IMR-90 (cell line): ENCODE measurements at regions not wholly inside any gene's neighbourhood (a gene's known extent, or its start where the extent isn't known, plus 50 kb on each side); places are given as distances from the start of the nearest gene placed in this dataset.

ENCODE experiments used
- ATAC-seq: fragments of 200-7000 bp; cut with Tn5 transposase; 2 replicates; pipeline ENCODE4 v1.9.1; 2020; ENCODE audit warnings: low read depth, mild to moderate bottlenecking, moderate library complexity
- BruUV-seq: library from RNA; stranded (reverse); fragments of 400-500 nt; replicated peaks from 2 replicates; lab custom pipeline; 2021; lab: Mats Ljungman, UMichigan
- CTCF ChIA-PET: fragments of 300-600 bp; formaldehyde crosslinking; extraction: SDS; loops from one replicate; lab custom pipeline; 2021; ENCODE audit warnings: antibody characterized with exemption; lab: Yijun Ruan, JAX
- POLR2A ChIA-PET: fragments of 300-600 bp; sonication (Branson Sonifier 250); formaldehyde crosslinking; loops from one replicate; lab custom pipeline; 2022; ENCODE audit warnings: antibody characterized with exemption; ENCODE audit not compliant: unreplicated experiment; lab: Charles Lee
- DNase-seq: peaks from one replicate; pipeline ENCODE4 v3.0.0; 2013
- H2AFZ ChIP-seq: replicated peaks from 2 replicates; pipeline ENCODE3; 2013; ENCODE audit warnings: low read length, mild to moderate bottlenecking; ENCODE audit not compliant: poor library complexity
- H2AK5ac ChIP-seq: 2 replicates; pipeline ENCODE4 v1.6.1; 2013; ENCODE audit warnings: low read depth, low read length, inconsistent platforms
- H2AK9ac ChIP-seq: replicated peaks from 2 replicates; pipeline ENCODE3; 2013; ENCODE audit warnings: mild to moderate bottlenecking, low read depth, low read length, moderate library complexity; ENCODE audit not compliant: poor library complexity
- H2BK120ac ChIP-seq: 2 replicates; pipeline ENCODE4 v1.6.1; 2013; ENCODE audit warnings: low read depth, low read length, inconsistent platforms
- H2BK15ac ChIP-seq: 3 replicates; pipeline ENCODE4 v1.6.1; 2013; ENCODE audit warnings: low read depth, low read length, inconsistent platforms
- H2BK20ac ChIP-seq: 2 replicates; pipeline ENCODE4 v1.6.1; 2013; ENCODE audit warnings: low read depth, mild to moderate bottlenecking, inconsistent platforms, low read length, moderate library complexity
- H2BK5ac ChIP-seq: 2 replicates; pipeline ENCODE4 v1.6.1; 2013; ENCODE audit warnings: mild to moderate bottlenecking, low read depth, low read length, inconsistent platforms; ENCODE audit not compliant: poor library complexity, severe bottlenecking
- H3K14ac ChIP-seq: replicated peaks from 2 replicates; pipeline ENCODE4 v1.6.1; 2013; ENCODE audit warnings: low read depth, low read length, inconsistent platforms
- H3K18ac ChIP-seq: 2 replicates; pipeline ENCODE4 v1.6.1; 2013; ENCODE audit warnings: low read depth, low read length, control low read depth
- H3K23ac ChIP-seq: 2 replicates; pipeline ENCODE4 v1.6.1; 2013; ENCODE audit warnings: low read depth, low read length, inconsistent platforms
- H3K27ac ChIP-seq: 2 replicates; pipeline ENCODE4 v1.5.1; 2013; ENCODE audit warnings: mild to moderate bottlenecking, control low read depth, low read length; ENCODE audit not compliant: insufficient read depth
- H3K27me3 ChIP-seq: 2 replicates; pipeline ENCODE4 v1.6.1; 2013; ENCODE audit warnings: low read length; ENCODE audit not compliant: control insufficient read depth, insufficient read depth
- H3K36me3 ChIP-seq: 2 replicates; pipeline ENCODE4 v1.6.1; 2013; ENCODE audit warnings: low read length, mixed read lengths; ENCODE audit not compliant: control insufficient read depth, insufficient read depth
- H3K4ac ChIP-seq: 2 replicates; pipeline ENCODE4 v1.6.1; 2013; ENCODE audit warnings: low read depth, low read length, inconsistent platforms
- H3K4me1 ChIP-seq: 2 replicates; pipeline ENCODE4 v1.6.1; 2013; ENCODE audit warnings: low read length, mixed read lengths; ENCODE audit not compliant: control insufficient read depth, insufficient read depth
- H3K4me2 ChIP-seq: 2 replicates; pipeline ENCODE4 v1.6.1; 2013; ENCODE audit warnings: low read depth, mild to moderate bottlenecking, control low read depth, low read length, moderate library complexity
- H3K4me3 ChIP-seq: 2 replicates; pipeline ENCODE4 v1.5.1; 2013; ENCODE audit warnings: low read depth, mild to moderate bottlenecking, control low read depth, low read length, moderate library complexity; ENCODE audit not compliant: insufficient read depth
- H3K56ac ChIP-seq: 2 replicates; pipeline ENCODE4 v1.6.1; 2013; ENCODE audit warnings: low read length, inconsistent platforms; ENCODE audit not compliant: insufficient read depth; ENCODE audit errors: extremely low read depth
- H3K79me1 ChIP-seq, 2 experiments: 2 replicates each; pipeline ENCODE4 v1.6.1; 2013; ENCODE audit warnings: low read length in 2 of 2, inconsistent platforms in 1 of 2, low read depth in 1 of 2
- H3K9ac ChIP-seq: 2 replicates; pipeline ENCODE4 v1.6.1; 2013; ENCODE audit warnings: low read depth, low read length, control low read depth
- H3K9me1 ChIP-seq: 2 replicates; pipeline ENCODE4 v1.6.1; 2013; ENCODE audit warnings: low read length, inconsistent platforms; ENCODE audit not compliant: insufficient read depth
- H3K9me3 ChIP-seq: 2 replicates; pipeline ENCODE4 v1.6.1; 2013; ENCODE audit warnings: low read length; ENCODE audit not compliant: control insufficient read depth, insufficient read depth
- H4K20me1 ChIP-seq: 2 replicates; pipeline ENCODE4 v1.6.1; 2013; ENCODE audit warnings: low read length, inconsistent platforms; ENCODE audit not compliant: insufficient read depth
- H4K5ac ChIP-seq: 2 replicates; pipeline ENCODE4 v1.6.1; 2013; ENCODE audit warnings: mild to moderate bottlenecking, low read depth, low read length, control low read depth
- H4K8ac ChIP-seq, 2 experiments: 2 replicates each; pipeline ENCODE4 v1.6.1; 2013; ENCODE audit warnings: low read depth in 2 of 2, low read length in 2 of 2, control low read depth in 1 of 2, inconsistent platforms in 1 of 2
- H4K91ac ChIP-seq: 2 replicates; pipeline ENCODE4 v1.6.1; 2013; ENCODE audit warnings: low read depth, low read length, inconsistent platforms; ENCODE audit not compliant: insufficient read depth
- BHLHE40 ChIP-seq: fragments of 150-350 bp; IDR thresholded peaks from 2 replicates; pipeline ENCODE4 v1.6.1; 2016; ENCODE audit warnings: mild to moderate bottlenecking, low read depth, low read length
- CEBPB ChIP-seq: IDR thresholded peaks from 2 replicates; pipeline ENCODE4 v1.6.1; 2012; ENCODE audit warnings: low read depth, low read length, improper control_type of control experiment
- CHD1 ChIP-seq: IDR thresholded peaks from 2 replicates; pipeline ENCODE4 v1.6.1; 2012; ENCODE audit warnings: low read depth, low read length, improper control_type of control experiment
- FOS ChIP-seq: fragments of 150-350 bp; IDR thresholded peaks from 2 replicates; pipeline ENCODE4 v1.6.1; 2016; ENCODE audit warnings: low read depth, low read length
- MAFK ChIP-seq: IDR thresholded peaks from 2 replicates; pipeline ENCODE4 v1.6.1; 2012; ENCODE audit warnings: low read depth, low read length, improper control_type of control experiment
- MAZ ChIP-seq: IDR thresholded peaks from 2 replicates; pipeline ENCODE4 v1.6.1; 2012; ENCODE audit warnings: low read depth, mild to moderate bottlenecking, low read length, improper control_type of control experiment, moderate library complexity, borderline replicate concordance
- MXI1 ChIP-seq: IDR thresholded peaks from 2 replicates; pipeline ENCODE4 v1.6.1; 2012; ENCODE audit warnings: low read depth, mild to moderate bottlenecking, low read length, moderate library complexity, borderline replicate concordance
- NFE2L2 ChIP-seq: fragments of 150-350 bp; IDR thresholded peaks from 2 replicates; pipeline ENCODE4 v1.6.1; 2016; ENCODE audit warnings: low read depth, mild to moderate bottlenecking, low read length
- POLR2A ChIP-seq: IDR thresholded peaks from 2 replicates; pipeline ENCODE4 v1.6.1; 2012; ENCODE audit warnings: mild to moderate bottlenecking, low read depth, low read length
- RAD21 ChIP-seq: IDR thresholded peaks from 2 replicates; pipeline ENCODE4 v1.6.1; 2012; ENCODE audit warnings: low read length, improper control_type of control experiment
- RCOR1 ChIP-seq: IDR thresholded peaks from 2 replicates; pipeline ENCODE4 v1.6.1; 2012; ENCODE audit warnings: mild to moderate bottlenecking, low read length, improper control_type of control experiment; ENCODE audit not compliant: insufficient replicate concordance
- RFX5 ChIP-seq: IDR thresholded peaks from 2 replicates; pipeline ENCODE4 v1.8.0; 2012; ENCODE audit warnings: low read depth, mild to moderate bottlenecking, low read length, moderate library complexity
- SMC3 ChIP-seq: fragments of 150-350 bp; IDR thresholded peaks from 2 replicates; pipeline ENCODE4 v1.6.1; 2016; ENCODE audit warnings: low read depth, mild to moderate bottlenecking, antibody characterized with exemption, low read length, moderate library complexity
- WGBS, 2 experiments: methylation state at CpG; one replicate each; pipeline versions ENCODE4 v1.1.5 to v1.1.7; 2013; ENCODE audit warnings: missing lambda C conversion rate in 2 of 2; ENCODE audit not compliant: insufficient read length in 1 of 2; ENCODE audit errors: extremely low coverage in 2 of 2; 5-methylcytosine and 5-hydroxymethylcytosine counted together
- dilution Hi-C: fragments of 300-500 bp; cut with HindIII; formaldehyde crosslinking; loops from one replicate; pipeline ENCODE4 v1.14.3; 2018; ENCODE audit warnings: low sequenced_read_pairs; ENCODE audit not compliant: unreplicated experiment
- in situ Hi-C: fragments of 300-500 bp; cut with MboI; formaldehyde crosslinking; loops from 3 replicates; pipeline ENCODE4 v1.14.3; 2019; ENCODE audit warnings: low sequenced_read_pairs, inconsistent platforms, mixed read lengths
- intact Hi-C: fragments of 100-400 bp; cut with micrococcal nuclease; formaldehyde crosslinking; loops from 2 replicates; pipeline ENCODE4 v1.10.0; 2022
- TF ChIP-seq, protein P1 (sequence below): conservative IDR thresholded peaks from 2 replicates; pipeline ENCODE4 v1.5.1; 2012; ENCODE audit warnings: mild to moderate bottlenecking, low read depth, low read length, improper control_type of control experiment
- TF ChIP-seq, protein P2 (sequence below): fragments of 150-350 bp; IDR thresholded peaks from 2 replicates; pipeline ENCODE4 v1.6.1; 2016; ENCODE audit warnings: low read depth, mild to moderate bottlenecking, low read length, moderate library complexity, borderline replicate concordance
- TF ChIP-seq, protein P3 (sequence below): fragments of 150-350 bp; IDR thresholded peaks from 2 replicates; pipeline ENCODE4 v1.6.1; 2017; ENCODE audit warnings: mild to moderate bottlenecking, antibody characterized with exemption, low read length, low read depth

DNA sequence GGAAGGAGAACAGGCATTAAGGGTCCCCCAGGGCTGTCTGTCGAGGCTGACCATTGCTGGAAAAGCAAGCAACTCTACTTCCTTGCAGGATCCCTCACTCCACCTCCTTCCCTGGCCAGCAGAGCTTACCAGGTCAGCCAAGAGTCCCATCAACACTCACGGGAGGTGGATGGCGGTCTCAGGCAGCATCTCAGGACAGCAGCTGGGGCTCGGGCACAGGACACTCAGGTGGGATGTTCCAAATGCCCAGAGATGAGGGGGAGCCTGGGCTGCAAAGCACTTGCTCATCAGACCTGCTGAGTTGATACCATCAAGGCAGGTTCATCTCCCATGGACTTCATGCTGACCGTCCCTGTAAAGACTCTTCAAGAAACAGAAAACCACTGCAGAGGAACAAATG, 559.8 kb downstream of the NPHP4 start:
- CTCF ChIA-PET: no interaction called here

More for the DNA sequence above, 559.8 kb downstream of the NPHP4 start:
- Histone ChIP-seq H3K4me3 (no peak overlapping the region), H2AK9ac (no peak overlapping the region), H3K36me3 (no peaks in the 10 kb centered on the region), H2BK15ac (no peak overlapping the region), H3K9me3 (peaks cover 51% of the 10 kb centered on the region), H3K14ac (no peak overlapping the region), H2AFZ (no peak overlapping the region), H2AK5ac (no peak overlapping the region), H2BK20ac (no peak overlapping the region), H4K5ac (no peak overlapping the region), H3K4me1 (no peaks in the 10 kb centered on the region), H4K20me1 (no peaks in the 10 kb centered on the region), H2BK5ac (no peak overlapping the region), H3K79me1 (no peaks in the 10 kb centered on the region), H3K18ac (no peak overlapping the region), H3K27ac (no peak overlapping the region), H3K23ac (no peak overlapping the region), H4K8ac (no peak overlapping the region), H2BK120ac (no peak overlapping the region), H3K9ac (no peak overlapping the region), H4K91ac (no peak overlapping the region), H3K9me1 (no peaks in the 10 kb centered on the region), H3K56ac (no peak overlapping the region), H3K4me2 (no peak overlapping the region), H3K27me3 (no peaks in the 10 kb centered on the region), H3K4ac (no peak overlapping the region)
- POLR2A ChIA-PET: no interaction called here
- TF ChIP-seq RFX5 (no peak), MAFK (no peak), NFE2L2 (no peak), BHLHE40 (no peak), MXI1 (no peak), MAZ (no peak), RCOR1 (no peak), FOS (no peak), CEBPB (no peak), POLR2A (no peak), SMC3 (no peak), RAD21 (no peak), CHD1 (no peak)
- TF ChIP-seq, protein P1, sequence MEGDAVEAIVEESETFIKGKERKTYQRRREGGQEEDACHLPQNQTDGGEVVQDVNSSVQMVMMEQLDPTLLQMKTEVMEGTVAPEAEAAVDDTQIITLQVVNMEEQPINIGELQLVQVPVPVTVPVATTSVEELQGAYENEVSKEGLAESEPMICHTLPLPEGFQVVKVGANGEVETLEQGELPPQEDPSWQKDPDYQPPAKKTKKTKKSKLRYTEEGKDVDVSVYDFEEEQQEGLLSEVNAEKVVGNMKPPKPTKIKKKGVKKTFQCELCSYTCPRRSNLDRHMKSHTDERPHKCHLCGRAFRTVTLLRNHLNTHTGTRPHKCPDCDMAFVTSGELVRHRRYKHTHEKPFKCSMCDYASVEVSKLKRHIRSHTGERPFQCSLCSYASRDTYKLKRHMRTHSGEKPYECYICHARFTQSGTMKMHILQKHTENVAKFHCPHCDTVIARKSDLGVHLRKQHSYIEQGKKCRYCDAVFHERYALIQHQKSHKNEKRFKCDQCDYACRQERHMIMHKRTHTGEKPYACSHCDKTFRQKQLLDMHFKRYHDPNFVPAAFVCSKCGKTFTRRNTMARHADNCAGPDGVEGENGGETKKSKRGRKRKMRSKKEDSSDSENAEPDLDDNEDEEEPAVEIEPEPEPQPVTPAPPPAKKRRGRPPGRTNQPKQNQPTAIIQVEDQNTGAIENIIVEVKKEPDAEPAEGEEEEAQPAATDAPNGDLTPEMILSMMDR: no peak
- TF ChIP-seq, protein P2, sequence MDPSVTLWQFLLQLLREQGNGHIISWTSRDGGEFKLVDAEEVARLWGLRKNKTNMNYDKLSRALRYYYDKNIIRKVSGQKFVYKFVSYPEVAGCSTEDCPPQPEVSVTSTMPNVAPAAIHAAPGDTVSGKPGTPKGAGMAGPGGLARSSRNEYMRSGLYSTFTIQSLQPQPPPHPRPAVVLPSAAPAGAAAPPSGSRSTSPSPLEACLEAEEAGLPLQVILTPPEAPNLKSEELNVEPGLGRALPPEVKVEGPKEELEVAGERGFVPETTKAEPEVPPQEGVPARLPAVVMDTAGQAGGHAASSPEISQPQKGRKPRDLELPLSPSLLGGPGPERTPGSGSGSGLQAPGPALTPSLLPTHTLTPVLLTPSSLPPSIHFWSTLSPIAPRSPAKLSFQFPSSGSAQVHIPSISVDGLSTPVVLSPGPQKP: no peak
- TF ChIP-seq, protein P3, sequence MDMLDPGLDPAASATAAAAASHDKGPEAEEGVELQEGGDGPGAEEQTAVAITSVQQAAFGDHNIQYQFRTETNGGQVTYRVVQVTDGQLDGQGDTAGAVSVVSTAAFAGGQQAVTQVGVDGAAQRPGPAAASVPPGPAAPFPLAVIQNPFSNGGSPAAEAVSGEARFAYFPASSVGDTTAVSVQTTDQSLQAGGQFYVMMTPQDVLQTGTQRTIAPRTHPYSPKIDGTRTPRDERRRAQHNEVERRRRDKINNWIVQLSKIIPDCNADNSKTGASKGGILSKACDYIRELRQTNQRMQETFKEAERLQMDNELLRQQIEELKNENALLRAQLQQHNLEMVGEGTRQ: no peak
- DNase-seq: no peak
- intact Hi-C loops (no loop called here), dilution Hi-C loops (no loop called here), in situ Hi-C loops (no loop called here)
- no TSS peak for BruUV-seq
- 20% methylated on average over 2 of the region's 5 CpGs; no CpG with 5 or more reads in 1 of the 2 experiments for WGBS, 2 experiments
- no peak for ATAC-seq
